Progenitor cell of endocrine pancreas (in vitro differentiated cells): ENCODE measurements at regions not wholly inside any gene's neighbourhood (a gene's known extent, or its start where the extent isn't known, plus 50 kb on each side); places are given as distances from the start of the nearest gene placed in this dataset.

Experiments
- DNase-seq: peaks from one replicate; pipeline ENCODE4 v3.0.0; 2021; ENCODE audit warnings: low spot score; ENCODE audit not compliant: unreplicated experiment
- H3K27ac Mint-ChIP-seq: 2 replicates; pipeline ENCODE4 v1.8.0; 2021; ENCODE audit warnings: mild to moderate bottlenecking, moderate library complexity, mixed read lengths
- H3K27me3 Mint-ChIP-seq: 2 replicates; pipeline ENCODE4 v1.8.0; 2021; ENCODE audit warnings: mixed read lengths
- H3K36me3 Mint-ChIP-seq: 2 replicates; pipeline ENCODE4 v1.8.0; 2022; ENCODE audit warnings: mixed read lengths; ENCODE audit not compliant: insufficient read depth
- H3K4me1 Mint-ChIP-seq: 2 replicates; pipeline ENCODE4 v1.8.0; 2021; ENCODE audit warnings: low read depth, mixed read lengths
- H3K4me3 Mint-ChIP-seq: 2 replicates; pipeline ENCODE4 v1.8.0; 2021; ENCODE audit warnings: low read depth, mild to moderate bottlenecking, moderate library complexity, mixed read lengths
- H3K9me3 Mint-ChIP-seq: 2 replicates; pipeline ENCODE4 v1.8.0; 2021; ENCODE audit warnings: low read depth, mixed read lengths
- CTCF ChIP-seq: fragments of 200-600 bp; sonication (generic); IDR thresholded peaks from one replicate; pipeline ENCODE4 v1.5.0; 2021; ENCODE audit warnings: antibody characterized with exemption, mild to moderate bottlenecking; ENCODE audit not compliant: unreplicated experiment

- no peak overlapping the region for H3K27ac Mint-ChIP-seq
- no peak overlapping the region for H3K4me3 Mint-ChIP-seq
- DNase-seq = no peak
- H3K4me1 Mint-ChIP-seq = peaks cover 7% of the 10 kb centered on the region
- H3K36me3 Mint-ChIP-seq = no peaks in the 10 kb centered on the region
- H3K27me3 Mint-ChIP-seq = no peaks in the 10 kb centered on the region
- H3K9me3 Mint-ChIP-seq = no peaks in the 10 kb centered on the region
- TF ChIP-seq CTCF = no peak
Measured at GRCh38 chr2:8593243-8593642, 88.6 kb upstream of the ID2 start.

DNA sequence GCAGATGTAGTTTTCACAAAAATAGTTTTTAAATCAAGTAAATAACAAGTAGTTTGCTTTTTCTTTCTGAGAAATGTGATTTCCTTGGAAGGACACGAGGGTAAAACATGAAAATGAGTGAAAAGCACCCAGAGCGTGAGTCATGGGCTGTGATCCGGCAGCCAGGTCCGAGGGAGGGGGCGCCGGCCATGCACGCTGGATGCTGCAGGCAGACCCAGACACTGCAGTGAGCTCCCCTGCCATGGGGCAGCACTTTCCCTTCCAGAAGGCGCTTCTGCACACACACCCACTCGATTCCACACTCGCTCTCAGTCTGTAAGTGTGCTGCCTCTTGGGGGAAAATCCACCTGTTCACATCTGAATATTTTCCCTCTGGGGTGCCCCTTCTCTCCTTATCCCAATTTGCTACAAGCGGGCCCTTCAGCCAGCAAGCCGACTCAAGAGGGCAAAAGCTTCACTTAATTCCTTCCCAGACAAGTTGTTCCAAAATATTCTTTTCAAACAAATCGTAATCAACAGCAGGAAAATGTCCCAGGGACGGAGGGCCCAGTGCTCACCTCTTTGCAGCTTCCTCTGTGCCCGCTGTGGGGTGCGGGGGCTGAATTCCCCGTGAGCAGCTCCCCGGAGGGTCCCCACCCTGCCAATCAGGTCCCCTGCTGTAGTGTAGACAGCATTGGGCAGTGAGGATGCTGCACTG, 87.0 kb upstream of the ID2 start:
- Mint-ChIP-seq H3K4me3 (no peak overlapping the region), H3K27me3 (no peaks in the 10 kb centered on the region), H3K36me3 (no peaks in the 10 kb centered on the region), H3K27ac (peak overlapping the region; percentile 24), H3K9me3 (no peaks in the 10 kb centered on the region), H3K4me1 (peaks cover 7% of the 10 kb centered on the region)
- no peak for DNase-seq
- TF ChIP-seq CTCF = no peak

GRCh38 chr2:8595428-8595805, 86.4 kb upstream of the ID2 start:
- H3K4me1 Mint-ChIP-seq = peaks cover 7% of the 10 kb centered on the region
- H3K4me3 Mint-ChIP-seq = no peak overlapping the region
- no peaks in the 10 kb centered on the region for H3K36me3 Mint-ChIP-seq
- no peak overlapping the region for H3K27ac Mint-ChIP-seq
- TF ChIP-seq CTCF = no peak
- no peak for DNase-seq
- no peaks in the 10 kb centered on the region for H3K27me3 Mint-ChIP-seq
- H3K9me3 Mint-ChIP-seq = no peaks in the 10 kb centered on the region

DNA sequence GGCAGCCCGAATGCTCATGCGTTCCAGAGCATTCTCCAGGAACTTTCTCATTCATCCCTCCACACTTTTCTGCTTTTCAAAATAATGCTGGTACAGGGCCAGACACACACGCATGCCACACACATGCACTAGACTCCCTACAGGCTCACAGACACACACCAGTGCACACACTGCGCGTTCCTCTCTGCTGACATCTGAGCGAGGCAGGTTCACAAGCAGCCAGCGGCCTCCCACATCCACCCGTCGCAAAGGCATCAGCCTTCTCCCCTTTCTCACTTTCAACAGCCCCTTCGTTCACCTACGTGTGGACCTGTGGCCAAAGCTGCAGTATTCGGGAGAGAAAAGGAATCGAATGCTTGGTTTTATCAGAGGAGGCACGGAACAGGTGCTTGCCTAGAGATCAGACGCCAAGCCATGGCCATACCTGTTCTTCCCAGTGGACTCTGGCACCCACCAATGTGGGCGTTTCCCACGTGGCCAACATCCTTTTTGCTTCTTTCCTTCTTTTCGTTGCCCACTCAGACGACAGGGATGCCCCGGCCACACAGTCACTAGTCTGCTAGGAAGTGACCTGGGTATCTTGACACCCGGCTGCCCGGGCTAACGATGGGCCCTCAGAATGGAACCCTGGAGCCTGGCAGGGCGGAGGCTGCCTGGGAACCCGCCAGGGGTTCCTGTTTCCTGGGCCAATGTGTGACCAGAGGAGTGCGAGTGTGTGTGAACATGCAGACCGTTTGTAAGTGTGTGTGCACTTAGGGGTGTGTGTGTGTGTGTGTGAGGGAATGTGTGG, 85.8 kb upstream of the ID2 start:
- no peak for TF ChIP-seq CTCF
- no peaks in the 10 kb centered on the region for H3K9me3 Mint-ChIP-seq
- H3K27me3 Mint-ChIP-seq = no peaks in the 10 kb centered on the region

GRCh38 chr2:8597094-8597493, 84.8 kb upstream of the ID2 start:
- Mint-ChIP-seq H3K4me1 (peaks cover 4% of the 10 kb centered on the region), H3K36me3 (no peaks in the 10 kb centered on the region), H3K27ac (no peak overlapping the region), H3K27me3 (no peaks in the 10 kb centered on the region), H3K4me3 (no peak overlapping the region), H3K9me3 (no peaks in the 10 kb centered on the region)
- no peak for DNase-seq
- no peak for TF ChIP-seq CTCF

More for the DNA sequence above, 85.8 kb upstream of the ID2 start:
- Mint-ChIP-seq H3K36me3 (no peaks in the 10 kb centered on the region), H3K4me1 (peaks cover 7% of the 10 kb centered on the region), H3K4me3 (no peak overlapping the region), H3K27ac (no peak overlapping the region)
- DNase-seq = no peak
